HG03469 (cell line): ENCODE measurements at regions not wholly inside any gene's neighbourhood (a gene's known extent, or its start where the extent isn't known, plus 50 kb on each side); places are given as distances from the start of the nearest gene placed in this dataset.
"Not testable (repeated sequence)": the region's sequence is repeated elsewhere in the genome, so short reads cannot be mapped to it uniquely, and the experiment has no call there.

ENCODE experiments used
- ATAC-seq: cut with Tn5 transposase; IDR thresholded peaks from one replicate; pipeline ENCODE4 v1.9.1; 2021; ENCODE audit warnings: mild to moderate bottlenecking, moderate library complexity, moderate number of reproducible peaks; ENCODE audit not compliant: unreplicated experiment

DNA sequence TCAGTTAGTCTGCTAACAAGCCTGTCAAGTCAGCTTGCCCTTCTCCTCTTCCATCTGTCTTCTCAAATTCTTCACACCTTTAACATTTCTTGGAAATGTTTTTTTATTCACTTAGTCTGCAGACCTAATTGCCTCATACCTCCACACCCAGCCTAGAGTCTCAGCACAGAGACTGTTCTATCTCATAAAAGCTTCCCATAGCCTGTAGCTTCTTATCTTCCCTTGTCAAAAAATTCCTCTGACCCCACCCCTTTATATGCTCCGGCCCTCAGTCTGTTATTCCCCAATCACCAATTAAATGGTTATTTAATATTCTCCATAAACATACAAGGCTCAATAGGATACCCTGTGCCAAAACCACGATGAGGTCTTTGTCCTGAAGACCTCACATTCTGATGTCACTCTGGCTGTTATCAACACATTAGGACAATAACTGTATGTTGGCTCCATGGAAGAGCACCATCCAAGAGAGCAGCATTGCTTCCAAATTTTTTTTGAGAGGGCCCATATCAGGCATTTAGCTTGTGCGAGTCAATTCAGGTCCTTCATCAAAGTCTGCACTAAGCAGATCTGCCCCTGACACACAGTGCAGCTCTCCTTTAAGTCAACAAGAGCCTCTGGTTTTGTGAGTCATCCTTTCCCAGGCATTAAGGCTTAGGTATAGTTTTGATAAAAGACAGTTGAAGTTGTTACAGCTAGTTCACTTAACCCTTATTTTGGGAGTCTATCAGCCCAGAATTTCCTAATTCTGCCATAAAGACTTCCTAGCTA is 83.2 kb upstream of the TBX18 start:
- no peak for ATAC-seq

DNA sequence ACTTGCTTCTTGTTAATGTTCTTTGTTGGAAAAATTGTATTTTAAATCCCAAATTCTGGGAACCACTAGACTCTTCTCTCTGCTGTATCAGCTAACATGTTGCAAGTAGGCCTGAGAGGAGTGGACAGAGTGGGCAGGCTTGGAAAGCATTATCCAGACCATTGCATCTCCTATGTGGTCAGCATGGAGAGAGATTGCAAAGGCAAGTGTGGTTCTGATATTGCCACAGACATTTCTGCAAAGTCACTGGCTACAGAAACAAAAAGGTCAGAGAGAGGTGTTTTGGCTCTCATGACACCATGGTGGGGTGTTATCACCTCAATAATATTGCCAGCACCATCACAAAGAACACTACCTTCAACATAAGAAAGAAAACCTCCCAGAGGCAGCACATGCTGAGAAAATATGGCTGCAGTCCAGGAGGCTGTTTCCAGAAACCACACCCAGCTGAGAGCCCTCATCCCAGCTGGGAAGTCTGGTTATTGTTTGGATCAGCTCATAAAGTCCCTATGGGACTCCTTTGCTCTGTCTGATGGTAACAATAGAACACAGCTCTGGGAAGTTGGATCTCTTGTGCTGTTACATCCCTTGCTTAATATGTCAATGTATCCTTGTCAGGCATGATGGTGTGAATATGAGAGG is 78.2 kb upstream of the TBX18 start:
- no peak for ATAC-seq

DNA sequence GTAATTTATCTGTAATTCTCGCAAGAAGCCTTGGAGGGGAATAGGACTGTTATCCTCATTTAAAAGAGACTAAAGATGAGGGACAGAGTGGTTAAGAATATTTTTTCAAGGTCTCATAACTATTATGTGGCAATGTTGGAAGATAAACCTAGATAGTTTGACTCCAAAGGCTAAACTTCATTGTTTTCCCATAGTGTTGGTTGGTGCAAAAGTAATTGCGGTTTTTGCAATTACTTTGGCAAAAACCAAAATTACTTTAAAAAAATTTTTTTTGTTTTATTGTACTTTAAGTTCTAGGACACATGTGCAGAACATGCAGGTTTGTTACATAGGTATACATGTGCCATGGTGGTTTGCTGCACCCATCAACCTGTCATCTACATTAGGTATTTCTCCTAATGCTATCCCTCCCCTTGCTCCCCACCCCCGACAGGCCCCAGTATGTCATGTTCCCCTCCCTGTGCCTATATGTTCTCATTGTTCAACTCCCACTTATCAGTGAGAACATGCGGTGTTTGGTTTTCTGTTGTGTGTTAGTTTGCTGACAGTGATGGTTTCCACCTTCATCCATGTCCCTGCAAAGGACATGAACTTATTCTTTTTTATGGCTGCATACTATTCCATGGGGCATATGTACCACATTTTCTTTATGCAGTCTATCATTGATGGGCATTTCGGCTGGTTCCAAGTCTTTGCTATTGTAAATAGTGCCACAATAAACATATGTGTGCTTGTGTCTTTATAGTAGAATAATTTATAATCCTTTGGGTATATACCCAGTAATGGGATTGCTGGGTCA is 72.9 kb upstream of the TBX18 start:
- ATAC-seq = not testable (repeated sequence)

DNA sequence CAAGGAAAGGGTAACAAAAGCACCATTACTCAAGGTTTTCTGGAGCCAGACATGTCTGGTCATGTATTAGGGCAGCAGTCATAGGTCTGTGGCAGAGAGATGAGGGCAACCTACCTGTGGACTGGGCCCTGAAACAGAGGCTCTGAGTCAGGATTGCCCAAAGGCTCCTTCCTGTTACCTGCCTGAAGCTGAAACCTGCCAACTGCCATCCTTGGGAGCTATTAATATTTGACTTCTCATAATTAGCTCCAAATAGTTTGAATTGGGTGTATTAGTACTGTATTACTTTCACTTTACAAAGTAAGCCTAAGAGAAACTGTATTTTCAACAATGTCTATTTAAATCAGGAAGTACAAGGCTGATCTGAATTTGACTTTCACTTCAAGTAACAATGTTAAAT is 72.0 kb upstream of the TBX18 start:
- ATAC-seq = no peak

DNA sequence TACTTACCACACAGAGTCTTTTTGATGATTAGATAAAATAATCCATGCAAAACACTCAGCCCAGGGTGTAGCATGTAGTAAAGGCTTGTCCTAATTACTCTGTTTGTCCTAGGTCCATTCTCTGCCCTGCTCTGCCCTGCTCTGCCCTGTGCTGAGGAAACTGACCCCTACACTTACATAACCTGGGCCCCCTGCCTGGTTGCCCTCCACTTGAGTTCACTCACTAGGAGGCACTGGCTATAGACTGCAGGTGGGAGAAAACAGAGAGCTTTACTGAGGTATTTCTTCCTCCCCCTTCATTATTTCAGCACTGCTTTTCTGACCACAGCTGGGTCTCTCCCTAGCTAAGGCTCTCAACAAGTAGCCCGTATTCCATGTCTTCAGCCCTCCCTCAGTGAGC is 70.9 kb upstream of the TBX18 start:
- no peak for ATAC-seq

DNA sequence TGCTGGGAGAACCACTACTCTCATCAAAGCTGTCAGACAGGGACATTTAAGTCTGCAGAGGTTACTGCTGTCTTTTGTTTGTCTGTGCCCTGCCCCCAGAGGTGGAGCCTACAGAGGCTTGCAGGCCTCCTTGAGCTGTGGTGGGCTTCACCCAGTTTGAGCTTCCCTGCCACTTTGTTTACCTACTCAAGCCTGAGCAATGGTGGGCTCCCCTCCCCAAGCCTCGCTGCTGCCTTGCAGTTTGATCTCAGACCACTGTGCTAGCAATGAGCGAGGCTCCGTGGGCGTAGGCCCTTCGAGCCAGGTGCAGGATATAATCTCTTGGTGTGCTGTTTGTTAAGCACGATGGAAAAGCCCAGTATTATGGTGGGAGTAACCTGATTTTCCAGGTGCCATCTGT is 67.5 kb upstream of the TBX18 start:
- not testable (repeated sequence) for ATAC-seq

DNA sequence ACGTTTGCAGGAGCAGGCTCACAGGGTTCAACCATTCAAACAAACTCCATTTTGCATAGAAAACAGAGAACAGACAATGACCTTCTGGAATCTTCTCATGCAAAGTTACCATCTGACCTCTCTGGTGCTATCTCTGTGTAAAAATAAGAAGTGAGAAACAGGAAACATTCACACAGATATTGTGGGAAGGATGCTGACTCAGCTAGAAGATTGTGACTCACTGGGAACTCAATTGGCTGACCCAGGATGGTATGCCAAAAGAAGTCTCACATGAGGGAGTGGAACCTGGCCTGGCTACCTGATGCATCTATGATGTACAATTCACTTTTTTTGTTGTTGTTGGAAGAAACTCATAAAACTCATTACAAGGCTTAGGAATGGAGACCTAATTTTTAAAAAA is 61.1 kb upstream of the TBX18 start:
- no peak for ATAC-seq

DNA sequence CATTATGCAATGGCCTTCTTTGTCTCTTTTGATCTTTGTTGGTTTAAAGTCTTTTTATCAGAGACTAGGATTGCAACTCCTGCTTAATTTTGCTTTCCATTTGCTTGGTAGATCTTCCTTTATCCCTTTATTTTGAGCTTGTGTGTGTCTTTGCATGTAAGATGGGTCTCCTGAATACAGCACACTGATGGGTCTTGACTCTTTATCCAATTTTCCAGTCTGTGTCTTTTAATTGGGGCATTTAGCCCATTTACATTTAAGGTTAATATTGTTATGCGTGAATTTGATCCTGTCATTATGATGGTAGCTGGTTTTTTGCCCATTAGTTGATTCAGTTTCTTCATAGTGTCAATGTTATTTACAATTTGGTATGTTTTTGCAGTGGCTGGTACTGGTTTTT is 56.9 kb upstream of the TBX18 start:
- ATAC-seq = not testable (repeated sequence)

DNA sequence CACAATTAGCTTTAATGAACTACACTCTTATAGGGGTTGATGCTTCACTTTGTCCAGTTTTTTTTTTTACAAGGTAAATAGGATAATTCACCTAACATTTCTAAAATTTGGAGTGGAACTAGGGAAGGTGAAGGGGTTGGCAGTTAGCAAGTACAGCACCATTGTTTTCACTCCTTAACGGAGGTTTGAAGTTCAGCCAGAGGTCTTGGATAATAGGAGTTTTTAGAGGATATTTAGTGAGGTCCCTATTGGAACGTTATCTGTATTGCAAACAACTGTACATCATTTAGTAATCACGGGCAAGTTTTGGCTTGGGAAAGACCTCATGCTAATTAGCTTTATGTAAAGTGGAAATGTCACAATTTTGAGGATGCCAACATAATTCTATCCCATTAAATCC is 52.3 kb upstream of the TBX18 start:
- no peak for ATAC-seq

DNA sequence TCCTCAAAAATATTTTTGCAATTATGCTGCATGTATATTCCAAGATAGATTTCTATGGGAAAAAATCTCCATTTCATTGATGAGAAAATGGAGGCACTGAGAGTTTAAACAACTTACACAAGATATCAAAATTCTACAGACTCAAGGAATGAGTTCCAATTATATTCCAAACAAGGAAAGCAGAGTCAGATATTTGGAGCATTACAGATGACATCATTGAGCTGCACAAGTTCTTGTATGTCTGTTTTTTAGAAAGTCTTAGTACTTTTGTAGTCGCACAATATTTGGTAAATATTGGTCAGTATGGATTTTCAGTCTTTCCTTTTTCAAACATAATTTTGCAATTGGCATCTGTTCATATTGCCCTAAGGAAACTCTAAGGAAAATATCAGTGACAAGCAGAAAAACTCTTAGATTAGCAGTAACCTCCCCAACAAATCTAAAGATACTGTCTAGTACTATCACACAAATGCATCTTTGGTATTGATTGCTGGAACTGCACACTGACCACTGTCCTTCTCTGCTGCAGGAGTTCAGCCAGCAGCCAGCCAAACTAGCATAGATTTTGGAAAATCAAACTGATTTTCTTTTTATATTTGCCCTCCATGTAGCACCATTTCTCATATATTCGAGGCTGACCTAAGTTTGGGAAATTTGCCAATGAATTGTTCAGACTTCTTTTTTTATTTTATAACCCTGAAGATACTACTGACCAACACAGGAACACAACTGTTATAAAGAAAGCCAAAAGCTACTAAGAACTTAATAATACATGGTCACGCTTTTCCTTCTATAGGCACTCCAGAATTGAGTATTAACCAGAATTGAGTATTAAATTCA is 51.7 kb upstream of the TBX18 start:
- no peak for ATAC-seq
